ENCODE measurements at regions not wholly inside any gene's neighbourhood (a gene's known extent, or its start where the extent isn't known, plus 50 kb on each side); places are given as distances from the start of the nearest gene placed in this dataset.

GRCh38 chr15:29405564-29405963 is 135.9 kb upstream of the NSMCE3 start:
- Histone ChIP-seq H3K27me3 (ENCODE audit: control insufficient read depth, insufficient read depth, low read length) (no peaks in the 10 kb centered on the region), H3K4me2 (ENCODE audit: low read depth, low read length) (no peak overlapping the region), H2BK5ac (ENCODE audit: low read depth, low read length, poor library complexity, severe bottlenecking) (no peak overlapping the region), H4K5ac (ENCODE audit: low read depth, low read length) (no peak overlapping the region), H3K27ac (ENCODE audit: insufficient read depth, low read length) (no peak overlapping the region), H3K36me3 (ENCODE audit: control insufficient read depth, insufficient read depth, low read length) (no peaks in the 10 kb centered on the region), H2AK9ac (replicated peaks; ENCODE audit: low read depth, low read length, poor library complexity) (no peak overlapping the region), H2AFZ (replicated peaks; ENCODE audit: low read length, poor library complexity) (no peak overlapping the region), H3K18ac (ENCODE audit: low read depth, low read length) (no peak overlapping the region), H3K9me3 (ENCODE audit: control insufficient read depth, insufficient read depth, low read length) (no peaks in the 10 kb centered on the region), H2BK20ac (ENCODE audit: low read depth, low read length) (no peak overlapping the region), H3K4ac (ENCODE audit: low read depth, low read length) (no peak overlapping the region), H4K8ac (ENCODE audit: low read depth in 2 of 2, low read length in 2 of 2) (no peak overlapping the region), H3K9ac (ENCODE audit: low read depth, low read length) (no peak overlapping the region), H3K14ac (replicated peaks; ENCODE audit: low read depth, low read length) (no peak overlapping the region), H4K91ac (ENCODE audit: insufficient read depth, low read depth, low read length) (no peak overlapping the region), H2BK120ac (ENCODE audit: low read depth, low read length) (no peak overlapping the region), H2AK5ac (ENCODE audit: low read depth, low read length) (no peak overlapping the region), H3K4me3 (ENCODE audit: insufficient read depth, low read depth, low read length) (no peak overlapping the region), H3K79me1 (ENCODE audit: low read depth in 1 of 2, low read length in 2 of 2) (no peaks in the 10 kb centered on the region), H3K56ac (ENCODE audit: extremely low read depth, insufficient read depth, low read length) (no peak overlapping the region), H2BK15ac (ENCODE audit: low read depth, low read length) (no peak overlapping the region), H3K4me1 (ENCODE audit: control insufficient read depth, insufficient read depth, low read length) (no peaks in the 10 kb centered on the region), H3K9me1 (ENCODE audit: insufficient read depth, low read length) (no peaks in the 10 kb centered on the region), H3K23ac (ENCODE audit: low read depth, low read length) (no peak overlapping the region), H4K20me1 (ENCODE audit: insufficient read depth, low read length) (no peaks in the 10 kb centered on the region)
- ChIA-PET POLR2A (ENCODE audit: unreplicated experiment) (no interaction called here), CTCF (no interaction called here)
- in situ Hi-C loops (cut with MboI; ENCODE audit: low sequenced_read_pairs), result no loop called here
- ATAC-seq (ENCODE audit: low read depth) (no peak), DNase-seq (no peak)
- BruUV-seq (replicated peaks), result no TSS peak
- no peak for TF ChIP-seq MXI1 (IDR thresholded peaks at IDR 0.05; ENCODE audit: borderline replicate concordance, low read depth, low read length)
- no peak for TF ChIP-seq NFE2L2 (IDR thresholded peaks at IDR 0.05; ENCODE audit: low read depth, low read length)
- TF ChIP-seq POLR2A (IDR thresholded peaks at IDR 0.05; ENCODE audit: low read depth, low read length), result no peak
- TF ChIP-seq ELK1 (IDR thresholded peaks at IDR 0.05; ENCODE audit: borderline replicate concordance, low read depth, low read length), result no peak
- no peak for TF ChIP-seq RCOR1 (IDR thresholded peaks at IDR 0.05; ENCODE audit: insufficient replicate concordance, low read length)
- TF ChIP-seq CEBPB (IDR thresholded peaks at IDR 0.05; ENCODE audit: low read depth, low read length), result no peak
- no peak for TF ChIP-seq MAFK (IDR thresholded peaks at IDR 0.05; ENCODE audit: low read depth, low read length)
- no peak for TF ChIP-seq RFX5 (IDR thresholded peaks at IDR 0.05; ENCODE audit: low read depth, low read length)
- no peak for TF ChIP-seq CHD1 (IDR thresholded peaks at IDR 0.05; ENCODE audit: low read depth, low read length)
- no peak for TF ChIP-seq BHLHE40 (IDR thresholded peaks at IDR 0.05; ENCODE audit: low read depth, low read length)
- no peak for TF ChIP-seq USF2 (IDR thresholded peaks at IDR 0.05; ENCODE audit: low read depth, low read length)
- TF ChIP-seq CTCF (conservative IDR thresholded peaks at IDR 0.05; ENCODE audit: low read depth, low read length), result no peak
- TF ChIP-seq MAZ (IDR thresholded peaks at IDR 0.05; ENCODE audit: borderline replicate concordance, low read depth, low read length), result no peak
- no peak for TF ChIP-seq SMC3 (IDR thresholded peaks at IDR 0.05; ENCODE audit: low read depth, low read length)
- TF ChIP-seq RAD21 (IDR thresholded peaks at IDR 0.05; ENCODE audit: low read length), result no peak
- TF ChIP-seq FOS (IDR thresholded peaks at IDR 0.05; ENCODE audit: low read depth, low read length), result no peak
- intact Hi-C loops (cut with micrococcal nuclease), result no loop called here
- dilution Hi-C loops (cut with HindIII; ENCODE audit: low sequenced_read_pairs, unreplicated experiment), result no loop called here
- WGBS, 2 experiments (ENCODE audit: extremely low coverage in 2 of 2, insufficient read length in 1 of 2), result 73% methylated on average over 4 of the region's 12 CpGs; no CpG with 5 or more reads in 1 of the 2 experiments
